Effector memory CD4-positive, alpha-beta T cell (primary cell): ENCODE measurements at regions not wholly inside any gene's neighbourhood (a gene's known extent, or its start where the extent isn't known, plus 50 kb on each side); places are given as distances from the start of the nearest gene placed in this dataset.

ENCODE experiments used
- DNase-seq, 3 donors: peaks; one replicate each; pipeline ENCODE4 v3.0.0-alpha.2; 2020
- H3K27ac ChIP-seq: 2 replicates; pipeline ENCODE4 v1.7.0; 2013; ENCODE audit warnings: mild to moderate bottlenecking, low read length, moderate library complexity; ENCODE audit not compliant: insufficient read depth, poor library complexity, severe bottlenecking
- H3K27me3 ChIP-seq: replicated peaks from 2 replicates; pipeline ENCODE4 v1.7.0; 2013; ENCODE audit warnings: mild to moderate bottlenecking, low read length; ENCODE audit not compliant: insufficient read depth, control insufficient read depth, poor library complexity, severe bottlenecking
- H3K36me3 ChIP-seq: 2 replicates; pipeline ENCODE4 v1.7.0; 2013; ENCODE audit warnings: mild to moderate bottlenecking, low read length, moderate library complexity; ENCODE audit not compliant: control insufficient read depth, insufficient read depth
- H3K4me1 ChIP-seq: 2 replicates; pipeline ENCODE4 v1.7.0; 2013; ENCODE audit warnings: low read length, mild to moderate bottlenecking; ENCODE audit not compliant: control insufficient read depth, insufficient read depth, poor library complexity, severe bottlenecking
- H3K4me3 ChIP-seq: 2 replicates; pipeline ENCODE4 v1.7.0; 2013; ENCODE audit warnings: low read length, low read depth, mild to moderate bottlenecking; ENCODE audit not compliant: insufficient read depth, poor library complexity, severe bottlenecking
- H3K9me3 ChIP-seq: 2 replicates; pipeline ENCODE4 v1.7.0; 2013; ENCODE audit warnings: mild to moderate bottlenecking, low read length, moderate library complexity; ENCODE audit not compliant: control insufficient read depth

GRCh38 chr2:57527685-57528084 is 518.9 kb upstream of the VRK2 start:
- H3K4me3 ChIP-seq, result no peak overlapping the region
- no peaks in the 10 kb centered on the region for H3K9me3 ChIP-seq
- no peaks in the 10 kb centered on the region for H3K36me3 ChIP-seq
- no peak for DNase-seq
- no peak overlapping the region for H3K27ac ChIP-seq
- no peaks in the 10 kb centered on the region for H3K4me1 ChIP-seq
- H3K27me3 ChIP-seq, result no peaks in the 10 kb centered on the region

GRCh38 chr2:57528499-57528898 is 518.1 kb upstream of the VRK2 start:
- Histone ChIP-seq H3K27me3 (no peaks in the 10 kb centered on the region), H3K9me3 (no peaks in the 10 kb centered on the region), H3K36me3 (no peaks in the 10 kb centered on the region), H3K27ac (no peak overlapping the region), H3K4me3 (no peak overlapping the region), H3K4me1 (no peaks in the 10 kb centered on the region)
- DNase-seq, result no peak

- Histone ChIP-seq H3K36me3 (no peaks in the 10 kb centered on the region), H3K9me3 (no peaks in the 10 kb centered on the region), H3K4me1 (no peaks in the 10 kb centered on the region), H3K27me3 (no peaks in the 10 kb centered on the region), H3K27ac (no peak overlapping the region), H3K4me3 (no peak overlapping the region)
- DNase-seq, result no peak
Measured at GRCh38 chr2:57534358-57534757, 512.2 kb upstream of the VRK2 start.

- H3K27me3 ChIP-seq, result no peaks in the 10 kb centered on the region
- DNase-seq, result no peak
- no peak overlapping the region for H3K4me3 ChIP-seq
- no peak overlapping the region for H3K27ac ChIP-seq
- no peaks in the 10 kb centered on the region for H3K36me3 ChIP-seq
- no peaks in the 10 kb centered on the region for H3K9me3 ChIP-seq
- H3K4me1 ChIP-seq, result no peaks in the 10 kb centered on the region
Measured at GRCh38 chr2:57536535-57537231, 509.9 kb upstream of the VRK2 start.

- Histone ChIP-seq H3K27me3 (no peaks in the 10 kb centered on the region), H3K4me1 (no peaks in the 10 kb centered on the region), H3K9me3 (no peaks in the 10 kb centered on the region), H3K4me3 (no peak overlapping the region), H3K27ac (no peak overlapping the region), H3K36me3 (no peaks in the 10 kb centered on the region)
- no peak for DNase-seq
Measured at GRCh38 chr2:57539761-57540160, 506.8 kb upstream of the VRK2 start.

GRCh38 chr2:57542081-57542480 is 504.5 kb upstream of the VRK2 start:
- no peak overlapping the region for H3K27ac ChIP-seq
- DNase-seq, result no peak
- no peaks in the 10 kb centered on the region for H3K36me3 ChIP-seq
- H3K9me3 ChIP-seq, result no peaks in the 10 kb centered on the region
- no peaks in the 10 kb centered on the region for H3K4me1 ChIP-seq
- no peak overlapping the region for H3K4me3 ChIP-seq
- H3K27me3 ChIP-seq, result no peaks in the 10 kb centered on the region

GRCh38 chr2:57543211-57543610 is 503.4 kb upstream of the VRK2 start:
- no peaks in the 10 kb centered on the region for H3K9me3 ChIP-seq
- no peak overlapping the region for H3K27ac ChIP-seq
- no peak overlapping the region for H3K4me3 ChIP-seq
- no peaks in the 10 kb centered on the region for H3K27me3 ChIP-seq
- no peaks in the 10 kb centered on the region for H3K4me1 ChIP-seq
- no peak for DNase-seq
- no peaks in the 10 kb centered on the region for H3K36me3 ChIP-seq

GRCh38 chr2:57544624-57545023 is 502.0 kb upstream of the VRK2 start:
- Histone ChIP-seq H3K4me1 (no peaks in the 10 kb centered on the region), H3K9me3 (no peaks in the 10 kb centered on the region), H3K4me3 (no peak overlapping the region), H3K36me3 (no peaks in the 10 kb centered on the region), H3K27me3 (no peaks in the 10 kb centered on the region), H3K27ac (no peak overlapping the region)
- DNase-seq, result no peak

- H3K4me1 ChIP-seq, result no peaks in the 10 kb centered on the region
- H3K4me3 ChIP-seq, result no peak overlapping the region
- no peaks in the 10 kb centered on the region for H3K9me3 ChIP-seq
- DNase-seq, result no peak
- H3K27ac ChIP-seq, result no peak overlapping the region
- no peaks in the 10 kb centered on the region for H3K36me3 ChIP-seq
- no peaks in the 10 kb centered on the region for H3K27me3 ChIP-seq
Measured at GRCh38 chr2:57546478-57546877, 500.1 kb upstream of the VRK2 start.

- Histone ChIP-seq H3K36me3 (no peaks in the 10 kb centered on the region), H3K9me3 (no peaks in the 10 kb centered on the region), H3K27me3 (no peaks in the 10 kb centered on the region), H3K27ac (no peak overlapping the region), H3K4me3 (no peak overlapping the region), H3K4me1 (no peaks in the 10 kb centered on the region)
- DNase-seq, result no peak
Measured at GRCh38 chr2:57549642-57550102, 496.9 kb upstream of the VRK2 start.
